ENCODE measurements at regions not wholly inside any gene's neighbourhood (a gene's known extent, or its start where the extent isn't known, plus 50 kb on each side); places are given as distances from the start of the nearest gene placed in this dataset.
"Not testable (repeated sequence)": the region's sequence is repeated elsewhere in the genome, so short reads cannot be mapped to it uniquely, and the experiment has no call there.

DNA sequence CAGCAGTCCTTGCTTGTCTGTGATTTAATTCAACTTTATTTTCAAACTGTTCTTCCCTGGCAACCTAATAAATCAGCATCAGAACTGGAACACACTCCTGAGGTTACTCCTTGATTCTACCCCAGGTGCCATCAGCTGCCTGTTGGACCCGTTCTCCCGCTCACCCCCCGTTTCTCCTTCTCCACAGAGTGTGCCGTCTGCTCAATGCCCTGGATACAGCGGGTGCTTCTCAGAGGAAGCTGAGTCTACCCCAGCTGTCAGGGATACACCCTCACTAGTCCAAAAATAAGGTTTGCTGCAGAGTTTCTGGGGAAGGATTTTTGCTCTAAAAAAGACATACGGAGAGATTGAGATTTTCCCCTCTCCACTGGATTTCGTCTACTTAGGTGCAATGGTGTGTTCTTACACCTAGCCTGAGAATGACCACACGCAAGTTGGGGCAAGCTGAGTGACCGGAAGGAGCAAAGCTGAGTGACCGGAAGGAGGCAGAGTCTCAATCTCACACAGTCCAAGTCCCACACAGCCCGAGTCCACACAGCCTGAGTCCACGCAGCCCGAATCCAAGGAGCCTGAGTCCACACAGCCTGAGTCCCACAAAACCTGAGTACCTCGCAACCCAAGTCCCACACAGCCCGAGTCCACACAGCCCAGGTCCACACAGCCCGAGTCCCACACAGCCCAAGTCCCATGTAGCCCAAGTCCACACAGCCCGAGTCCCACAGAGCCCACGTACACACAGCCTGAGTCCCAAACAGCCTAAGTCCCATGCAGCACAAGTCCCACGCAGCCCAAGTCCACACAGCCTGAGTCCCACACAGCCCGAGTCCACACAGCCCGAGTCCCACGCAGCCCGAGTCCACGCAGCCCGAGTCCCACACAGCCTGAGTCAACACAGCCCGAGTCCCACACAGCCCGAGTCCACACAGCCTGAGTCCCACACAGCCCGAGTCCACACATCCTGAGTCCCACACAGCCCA, 58.6 kb upstream of the DACT2 start:
- no peak for DNase-seq (ENCODE audit: low read depth)
- TF ChIP-seq, protein P1, sequence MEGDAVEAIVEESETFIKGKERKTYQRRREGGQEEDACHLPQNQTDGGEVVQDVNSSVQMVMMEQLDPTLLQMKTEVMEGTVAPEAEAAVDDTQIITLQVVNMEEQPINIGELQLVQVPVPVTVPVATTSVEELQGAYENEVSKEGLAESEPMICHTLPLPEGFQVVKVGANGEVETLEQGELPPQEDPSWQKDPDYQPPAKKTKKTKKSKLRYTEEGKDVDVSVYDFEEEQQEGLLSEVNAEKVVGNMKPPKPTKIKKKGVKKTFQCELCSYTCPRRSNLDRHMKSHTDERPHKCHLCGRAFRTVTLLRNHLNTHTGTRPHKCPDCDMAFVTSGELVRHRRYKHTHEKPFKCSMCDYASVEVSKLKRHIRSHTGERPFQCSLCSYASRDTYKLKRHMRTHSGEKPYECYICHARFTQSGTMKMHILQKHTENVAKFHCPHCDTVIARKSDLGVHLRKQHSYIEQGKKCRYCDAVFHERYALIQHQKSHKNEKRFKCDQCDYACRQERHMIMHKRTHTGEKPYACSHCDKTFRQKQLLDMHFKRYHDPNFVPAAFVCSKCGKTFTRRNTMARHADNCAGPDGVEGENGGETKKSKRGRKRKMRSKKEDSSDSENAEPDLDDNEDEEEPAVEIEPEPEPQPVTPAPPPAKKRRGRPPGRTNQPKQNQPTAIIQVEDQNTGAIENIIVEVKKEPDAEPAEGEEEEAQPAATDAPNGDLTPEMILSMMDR (conservative IDR thresholded peaks at IDR 0.05; ENCODE audit: low read depth, low read length), result no peak
- H3K4me3 ChIP-seq (ENCODE audit: low read depth, low read length), result no peak overlapping the region

DNA sequence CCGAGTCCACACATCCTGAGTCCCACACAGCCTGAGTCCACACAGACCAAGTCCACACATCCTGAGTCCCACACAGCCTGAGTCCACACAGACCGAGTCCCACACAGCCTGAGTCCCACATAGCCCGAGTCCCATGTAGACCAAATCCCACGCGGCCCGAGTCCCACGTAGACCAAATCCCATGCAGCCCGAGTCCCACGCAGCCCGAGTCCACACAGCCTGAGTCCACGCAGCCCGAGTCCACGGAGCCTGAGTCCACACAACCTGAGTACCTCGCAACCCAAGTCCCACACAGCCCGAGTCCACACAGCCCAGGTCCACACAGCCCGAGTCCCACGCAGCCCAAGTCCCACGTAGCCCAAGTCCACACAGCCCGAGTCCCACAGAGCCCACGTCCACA, 60.0 kb upstream of the DACT2 start:
- DNase-seq (ENCODE audit: low read depth); H3K4me3 ChIP-seq (ENCODE audit: low read depth, low read length): not testable (repeated sequence)

DNA sequence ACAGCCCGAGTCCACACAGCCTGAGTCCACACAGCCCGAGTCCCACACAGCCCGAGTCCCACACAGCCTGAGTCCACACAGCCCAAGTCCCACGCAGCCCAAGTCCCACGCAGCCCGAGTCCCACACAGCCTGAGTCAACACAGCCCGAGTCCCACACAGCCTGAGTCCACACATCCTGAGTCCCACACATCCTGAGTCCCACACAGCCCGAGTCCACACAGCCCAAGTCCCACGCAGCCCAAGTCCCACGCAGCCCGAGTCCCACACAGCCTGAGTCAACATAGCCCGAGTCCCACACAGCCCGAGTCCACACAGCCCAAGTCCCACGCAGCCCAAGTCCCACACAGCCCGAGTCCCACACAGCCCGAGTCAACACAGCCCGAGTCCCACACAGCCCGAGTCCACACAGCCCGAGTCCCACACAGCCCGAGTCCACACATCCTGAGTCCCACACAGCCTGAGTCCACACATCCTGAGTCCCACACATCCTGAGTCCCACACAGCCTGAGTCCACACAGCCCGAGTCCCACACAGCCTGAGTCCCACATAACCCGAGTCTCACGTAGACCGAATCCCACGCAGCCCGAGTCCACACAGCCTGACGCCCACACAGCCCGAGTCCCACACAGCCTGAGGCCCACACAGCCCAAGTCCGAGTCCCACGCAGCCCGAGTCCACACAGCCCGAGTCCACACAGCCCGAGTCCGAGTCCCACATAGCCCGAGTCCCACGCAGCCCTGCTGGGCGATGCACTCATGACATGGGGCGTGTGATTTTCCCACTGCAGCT, 60.6 kb upstream of the SMOC2 start:
- H3K4me3 ChIP-seq (ENCODE audit: low read depth, low read length); DNase-seq (ENCODE audit: low read depth): not testable (repeated sequence)

DNA sequence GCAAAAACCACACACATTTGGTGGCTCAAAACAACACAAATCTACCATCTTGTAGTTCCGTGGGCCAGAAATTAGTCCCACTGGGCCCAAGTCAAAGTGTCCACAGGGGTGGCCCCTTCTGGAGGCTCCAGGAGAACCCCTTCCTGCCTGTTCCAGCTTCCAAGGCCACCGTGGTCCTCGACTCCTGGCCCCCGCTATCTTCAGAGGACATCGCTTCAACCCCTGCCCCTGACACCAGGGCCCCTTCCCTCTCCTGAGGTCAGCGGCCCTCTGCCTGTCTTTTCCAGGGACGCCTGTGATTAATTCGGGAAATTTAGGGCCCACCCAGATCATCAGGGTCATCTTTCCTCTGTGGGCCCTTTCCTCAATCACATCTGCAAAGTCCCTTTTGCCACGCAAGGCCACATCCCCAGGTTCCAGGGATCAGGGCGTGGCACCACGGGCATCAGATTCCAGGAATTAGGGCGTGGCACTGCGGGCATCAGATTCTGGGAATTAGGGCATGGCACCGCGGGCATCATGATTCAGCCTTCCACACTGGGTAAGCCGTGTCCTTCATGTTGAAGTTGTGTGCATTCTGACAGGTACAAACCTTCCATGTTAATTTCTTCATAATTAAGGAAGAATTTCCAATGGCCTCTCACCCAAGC, 59.9 kb upstream of the SMOC2 start:
- TF ChIP-seq, protein P1 (conservative IDR thresholded peaks at IDR 0.05; ENCODE audit: low read depth, low read length), result no peak
- DNase-seq (ENCODE audit: low read depth), result no peak
- H3K4me3 ChIP-seq (ENCODE audit: low read depth, low read length), result no peak overlapping the region

DNA sequence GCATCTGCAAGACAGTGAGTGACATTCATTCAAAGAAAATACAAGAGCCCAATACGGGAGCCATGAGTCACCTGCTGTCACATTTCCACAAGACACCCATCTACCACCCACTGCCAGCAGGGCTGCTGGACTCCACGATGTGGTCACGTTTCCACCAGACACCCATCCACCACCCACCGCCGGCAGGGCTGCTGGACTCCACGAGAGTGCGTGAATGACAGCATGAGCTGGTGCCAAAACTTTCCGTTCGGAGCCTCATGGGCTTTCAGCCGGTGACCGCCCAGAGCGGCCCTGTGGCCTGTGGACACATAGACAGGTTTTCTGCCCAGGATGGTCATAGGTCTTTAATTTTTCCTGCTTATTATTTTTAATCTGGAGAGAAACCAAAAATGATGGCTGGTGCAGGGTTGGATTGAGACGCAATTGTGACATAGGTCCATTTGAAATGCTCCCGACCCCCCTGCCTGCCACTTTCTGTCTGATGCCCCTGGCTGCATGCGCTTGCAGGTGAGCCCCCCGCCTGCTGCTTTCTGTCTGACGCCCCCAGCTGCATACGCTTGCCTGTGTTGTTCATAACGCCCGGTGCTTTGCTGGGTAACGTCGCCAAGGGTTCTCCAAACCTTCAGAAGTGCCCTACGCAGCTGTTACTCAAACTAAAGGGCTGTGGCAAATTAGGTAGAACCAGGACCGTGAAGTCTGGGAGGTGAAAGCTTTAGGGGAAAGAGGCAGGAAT, 59.1 kb upstream of the SMOC2 start:
- no peak overlapping the region for H3K4me3 ChIP-seq (ENCODE audit: low read depth, low read length)
- DNase-seq (ENCODE audit: low read depth), result no peak
- TF ChIP-seq, protein P1 (conservative IDR thresholded peaks at IDR 0.05; ENCODE audit: low read depth, low read length), result no peak

DNA sequence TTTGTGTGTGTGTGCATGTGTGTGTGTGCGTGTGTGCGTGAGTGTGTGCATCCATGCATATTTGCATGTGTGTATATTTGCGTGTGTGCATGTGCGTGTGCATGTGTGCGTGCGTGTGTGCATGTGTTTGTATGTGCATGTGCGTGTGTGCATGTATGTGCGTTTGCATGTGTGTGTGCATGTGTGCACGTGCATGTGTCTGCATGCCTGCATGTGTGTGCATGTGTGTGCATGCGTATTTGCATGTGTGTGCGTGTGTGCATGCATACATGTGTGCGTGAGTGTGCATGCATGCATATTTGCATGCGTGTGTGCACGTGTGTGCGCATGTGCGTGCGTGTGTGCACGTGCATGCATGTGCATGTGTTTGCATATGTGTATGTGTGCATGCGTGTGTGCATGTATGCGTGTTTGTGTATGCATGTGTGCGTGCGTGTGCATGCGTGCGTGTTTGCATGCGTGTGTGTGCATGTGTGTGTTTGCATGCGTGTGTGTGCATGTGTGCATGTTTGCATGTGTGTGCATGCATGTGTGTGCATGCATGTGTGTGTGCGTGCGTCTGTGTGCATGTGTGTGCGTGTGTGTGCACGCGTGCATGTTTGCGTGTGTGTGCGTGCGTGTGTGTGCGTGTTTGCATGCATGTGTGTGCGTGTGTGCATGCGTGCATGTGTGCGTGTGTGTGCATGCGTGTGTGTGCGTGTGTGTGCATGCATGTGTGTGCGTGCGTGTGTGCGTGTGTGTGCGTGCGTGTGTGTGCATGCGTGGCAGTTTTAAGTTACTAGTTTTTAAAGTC, 57.7 kb upstream of the SMOC2 start:
- no peak for DNase-seq (ENCODE audit: low read depth)
- no peak overlapping the region for H3K4me3 ChIP-seq (ENCODE audit: low read depth, low read length)
- TF ChIP-seq, protein P1 (conservative IDR thresholded peaks at IDR 0.05; ENCODE audit: low read depth, low read length), result no peak
